ENCODE measurements at regions not wholly inside any gene's neighbourhood (a gene's known extent, or its start where the extent isn't known, plus 50 kb on each side); places are given as distances from the start of the nearest gene placed in this dataset.
"Not testable (repeated sequence)": the region's sequence is repeated elsewhere in the genome, so short reads cannot be mapped to it uniquely, and the experiment has no call there.

GRCh38 chr7:132002343-132002968 is 446.0 kb upstream of the PODXL start:
- H3K9me3 ChIP-seq (ENCODE audit: control insufficient read depth, low read length), result no peaks in the 10 kb centered on the region
- no peak overlapping the region for H3K27ac ChIP-seq (ENCODE audit: insufficient read depth, low read length, poor library complexity, severe bottlenecking)
- H3K4me3 ChIP-seq (ENCODE audit: insufficient read depth, low read depth, low read length, poor library complexity, severe bottlenecking), result no peak overlapping the region
- no peaks in the 10 kb centered on the region for H3K27me3 ChIP-seq (replicated peaks; ENCODE audit: control insufficient read depth, insufficient read depth, low read length, poor library complexity, severe bottlenecking)
- no peak for DNase-seq
- H3K36me3 ChIP-seq (ENCODE audit: control insufficient read depth, insufficient read depth, low read length), result no peaks in the 10 kb centered on the region
- H3K4me1 ChIP-seq (ENCODE audit: control insufficient read depth, insufficient read depth, low read length, poor library complexity, severe bottlenecking), result no peaks in the 10 kb centered on the region

DNA sequence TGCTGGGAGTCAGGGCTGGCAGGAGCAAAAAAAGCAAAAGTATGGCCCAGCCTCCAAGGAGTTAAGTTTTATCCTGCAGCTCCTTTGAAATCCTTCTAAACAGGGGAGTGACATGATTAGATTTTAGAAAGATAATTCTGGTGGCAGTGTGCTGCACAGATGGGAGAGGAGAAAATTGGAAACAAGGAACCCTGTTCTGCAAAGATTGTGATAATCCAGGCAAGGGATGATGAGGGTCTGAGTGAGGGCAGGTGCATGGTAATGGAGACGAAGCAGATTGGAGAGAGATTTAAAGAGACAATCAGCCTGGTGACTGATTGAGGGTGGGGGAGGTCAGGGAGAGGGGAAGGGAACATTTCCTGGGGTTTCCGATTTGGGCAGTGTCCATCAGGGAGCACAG is 444.7 kb upstream of the PODXL start:
- DNase-seq, result no peak
- H3K27ac ChIP-seq (ENCODE audit: insufficient read depth, low read length, poor library complexity, severe bottlenecking), result no peak overlapping the region
- H3K4me3 ChIP-seq (ENCODE audit: insufficient read depth, low read depth, low read length, poor library complexity, severe bottlenecking), result no peak overlapping the region
- H3K4me1 ChIP-seq (ENCODE audit: control insufficient read depth, insufficient read depth, low read length, poor library complexity, severe bottlenecking), result no peaks in the 10 kb centered on the region
- H3K27me3 ChIP-seq (replicated peaks; ENCODE audit: control insufficient read depth, insufficient read depth, low read length, poor library complexity, severe bottlenecking), result no peaks in the 10 kb centered on the region
- no peaks in the 10 kb centered on the region for H3K9me3 ChIP-seq (ENCODE audit: control insufficient read depth, low read length)
- no peaks in the 10 kb centered on the region for H3K36me3 ChIP-seq (ENCODE audit: control insufficient read depth, insufficient read depth, low read length)

DNA sequence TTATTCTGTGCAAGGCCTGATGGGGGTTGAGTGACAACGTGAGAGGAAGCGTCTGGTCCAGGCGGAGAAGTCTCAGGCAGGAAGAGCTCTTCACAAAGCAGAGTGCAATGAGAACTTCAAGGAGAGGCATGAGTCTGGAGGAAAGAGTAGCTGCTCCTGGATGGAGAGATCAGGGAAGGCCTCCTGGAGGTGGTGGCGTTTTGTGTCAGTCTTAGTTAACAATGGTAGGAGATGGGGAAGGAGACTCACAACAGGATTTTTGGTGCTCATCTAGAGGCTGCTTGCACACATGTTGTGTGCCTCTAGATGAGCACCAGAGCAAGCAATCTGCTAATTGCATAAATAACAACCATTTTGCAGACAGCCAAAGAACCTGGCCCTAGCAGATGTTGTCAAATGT is 442.8 kb upstream of the PODXL start:
- no peak for DNase-seq
- Histone ChIP-seq H3K27ac (ENCODE audit: insufficient read depth, low read length, poor library complexity, severe bottlenecking) (no peak overlapping the region), H3K27me3 (replicated peaks; ENCODE audit: control insufficient read depth, insufficient read depth, low read length, poor library complexity, severe bottlenecking) (no peaks in the 10 kb centered on the region), H3K4me3 (ENCODE audit: insufficient read depth, low read depth, low read length, poor library complexity, severe bottlenecking) (no peak overlapping the region), H3K4me1 (ENCODE audit: control insufficient read depth, insufficient read depth, low read length, poor library complexity, severe bottlenecking) (no peaks in the 10 kb centered on the region), H3K36me3 (ENCODE audit: control insufficient read depth, insufficient read depth, low read length) (no peaks in the 10 kb centered on the region), H3K9me3 (ENCODE audit: control insufficient read depth, low read length) (no peaks in the 10 kb centered on the region)

DNA sequence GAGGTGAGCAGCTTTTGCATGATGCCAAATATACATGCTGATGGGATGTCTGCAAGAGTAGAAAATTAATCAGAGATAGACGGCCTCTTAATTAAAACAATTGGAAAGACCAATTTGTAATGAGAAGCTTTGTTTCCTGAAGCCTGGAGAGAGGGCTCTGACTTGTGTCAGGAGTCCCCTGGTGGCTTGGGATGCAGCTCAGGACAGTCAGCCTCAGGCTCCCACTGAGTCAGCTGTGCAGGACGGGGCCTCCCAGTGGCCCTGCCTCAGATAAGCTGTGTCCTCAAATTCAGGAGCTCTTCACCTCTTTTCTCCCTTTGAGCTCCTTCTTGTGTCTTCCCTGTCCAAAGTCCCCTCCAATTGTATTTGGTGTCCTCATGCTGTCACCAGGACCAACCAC is 438.9 kb upstream of the PODXL start:
- Histone ChIP-seq H3K4me3 (ENCODE audit: insufficient read depth, low read depth, low read length, poor library complexity, severe bottlenecking) (no peak overlapping the region), H3K36me3 (ENCODE audit: control insufficient read depth, insufficient read depth, low read length) (no peaks in the 10 kb centered on the region), H3K27me3 (replicated peaks; ENCODE audit: control insufficient read depth, insufficient read depth, low read length, poor library complexity, severe bottlenecking) (no peaks in the 10 kb centered on the region), H3K27ac (ENCODE audit: insufficient read depth, low read length, poor library complexity, severe bottlenecking) (no peak overlapping the region), H3K4me1 (ENCODE audit: control insufficient read depth, insufficient read depth, low read length, poor library complexity, severe bottlenecking) (no peaks in the 10 kb centered on the region), H3K9me3 (ENCODE audit: control insufficient read depth, low read length) (no peaks in the 10 kb centered on the region)
- DNase-seq, result no peak

- not testable (repeated sequence) for H3K4me1 ChIP-seq (ENCODE audit: control insufficient read depth, insufficient read depth, low read length, poor library complexity, severe bottlenecking); H3K27me3 ChIP-seq (replicated peaks; ENCODE audit: control insufficient read depth, insufficient read depth, low read length, poor library complexity, severe bottlenecking); H3K9me3 ChIP-seq (ENCODE audit: control insufficient read depth, low read length); H3K4me3 ChIP-seq (ENCODE audit: insufficient read depth, low read depth, low read length, poor library complexity, severe bottlenecking); DNase-seq; H3K27ac ChIP-seq (ENCODE audit: insufficient read depth, low read length, poor library complexity, severe bottlenecking); H3K36me3 ChIP-seq (ENCODE audit: control insufficient read depth, insufficient read depth, low read length)
Measured at GRCh38 chr7:131981069-131981468, 424.6 kb upstream of the PODXL start.

- not testable (repeated sequence) for H3K27me3 ChIP-seq (replicated peaks; ENCODE audit: control insufficient read depth, insufficient read depth, low read length, poor library complexity, severe bottlenecking); H3K36me3 ChIP-seq (ENCODE audit: control insufficient read depth, insufficient read depth, low read length); H3K9me3 ChIP-seq (ENCODE audit: control insufficient read depth, low read length); H3K27ac ChIP-seq (ENCODE audit: insufficient read depth, low read length, poor library complexity, severe bottlenecking); H3K4me3 ChIP-seq (ENCODE audit: insufficient read depth, low read depth, low read length, poor library complexity, severe bottlenecking); H3K4me1 ChIP-seq (ENCODE audit: control insufficient read depth, insufficient read depth, low read length, poor library complexity, severe bottlenecking); DNase-seq
Measured at GRCh38 chr7:131978118-131978517, 421.7 kb upstream of the PODXL start.

GRCh38 chr7:131976411-131976810 is 420.0 kb upstream of the PODXL start:
- no peaks in the 10 kb centered on the region for H3K9me3 ChIP-seq (ENCODE audit: control insufficient read depth, low read length)
- DNase-seq, result no peak
- no peaks in the 10 kb centered on the region for H3K36me3 ChIP-seq (ENCODE audit: control insufficient read depth, insufficient read depth, low read length)
- no peak overlapping the region for H3K27ac ChIP-seq (ENCODE audit: insufficient read depth, low read length, poor library complexity, severe bottlenecking)
- no peak overlapping the region for H3K4me3 ChIP-seq (ENCODE audit: insufficient read depth, low read depth, low read length, poor library complexity, severe bottlenecking)
- no peaks in the 10 kb centered on the region for H3K27me3 ChIP-seq (replicated peaks; ENCODE audit: control insufficient read depth, insufficient read depth, low read length, poor library complexity, severe bottlenecking)
- no peaks in the 10 kb centered on the region for H3K4me1 ChIP-seq (ENCODE audit: control insufficient read depth, insufficient read depth, low read length, poor library complexity, severe bottlenecking)

- no peak overlapping the region for H3K27ac ChIP-seq (ENCODE audit: insufficient read depth, low read length, poor library complexity, severe bottlenecking)
- no peak overlapping the region for H3K4me3 ChIP-seq (ENCODE audit: insufficient read depth, low read depth, low read length, poor library complexity, severe bottlenecking)
- H3K27me3 ChIP-seq (replicated peaks; ENCODE audit: control insufficient read depth, insufficient read depth, low read length, poor library complexity, severe bottlenecking), result no peaks in the 10 kb centered on the region
- no peaks in the 10 kb centered on the region for H3K4me1 ChIP-seq (ENCODE audit: control insufficient read depth, insufficient read depth, low read length, poor library complexity, severe bottlenecking)
- no peak for DNase-seq
- H3K36me3 ChIP-seq (ENCODE audit: control insufficient read depth, insufficient read depth, low read length), result no peaks in the 10 kb centered on the region
- no peaks in the 10 kb centered on the region for H3K9me3 ChIP-seq (ENCODE audit: control insufficient read depth, low read length)
Measured at GRCh38 chr7:131974671-131975070, 418.2 kb upstream of the PODXL start.

DNA sequence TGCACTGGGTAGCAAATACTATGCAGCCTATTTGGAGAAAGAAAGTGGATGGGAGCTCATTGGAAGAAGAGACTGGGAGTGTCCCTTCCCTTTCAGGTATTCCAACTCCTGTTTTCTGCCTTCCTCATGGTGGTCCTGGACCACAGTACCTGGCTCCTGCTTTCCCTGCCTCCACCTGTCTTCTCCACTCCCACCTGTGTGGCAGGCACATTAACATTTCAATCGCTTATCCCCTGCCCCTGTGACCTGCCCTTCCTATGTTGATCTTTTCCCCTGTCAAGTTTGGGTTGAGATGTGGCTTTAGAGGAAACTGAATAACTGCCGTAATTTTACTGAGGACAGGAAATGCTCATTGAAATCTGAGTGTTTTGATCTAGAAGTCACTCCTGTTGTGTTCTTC is 415.8 kb upstream of the PODXL start:
- Histone ChIP-seq H3K27ac (ENCODE audit: insufficient read depth, low read length, poor library complexity, severe bottlenecking) (no peak overlapping the region), H3K4me3 (ENCODE audit: insufficient read depth, low read depth, low read length, poor library complexity, severe bottlenecking) (no peak overlapping the region), H3K36me3 (ENCODE audit: control insufficient read depth, insufficient read depth, low read length) (no peaks in the 10 kb centered on the region), H3K27me3 (replicated peaks; ENCODE audit: control insufficient read depth, insufficient read depth, low read length, poor library complexity, severe bottlenecking) (no peaks in the 10 kb centered on the region), H3K9me3 (ENCODE audit: control insufficient read depth, low read length) (no peaks in the 10 kb centered on the region), H3K4me1 (ENCODE audit: control insufficient read depth, insufficient read depth, low read length, poor library complexity, severe bottlenecking) (no peaks in the 10 kb centered on the region)
- DNase-seq, result no peak

- Histone ChIP-seq H3K27me3 (replicated peaks; ENCODE audit: control insufficient read depth, insufficient read depth, low read length, poor library complexity, severe bottlenecking) (no peaks in the 10 kb centered on the region), H3K9me3 (ENCODE audit: control insufficient read depth, low read length) (no peaks in the 10 kb centered on the region), H3K36me3 (ENCODE audit: control insufficient read depth, insufficient read depth, low read length) (no peaks in the 10 kb centered on the region), H3K4me3 (ENCODE audit: insufficient read depth, low read depth, low read length, poor library complexity, severe bottlenecking) (no peak overlapping the region), H3K4me1 (ENCODE audit: control insufficient read depth, insufficient read depth, low read length, poor library complexity, severe bottlenecking) (no peaks in the 10 kb centered on the region), H3K27ac (ENCODE audit: insufficient read depth, low read length, poor library complexity, severe bottlenecking) (no peak overlapping the region)
- no peak for DNase-seq
Measured at GRCh38 chr7:131970602-131971001, 414.2 kb upstream of the PODXL start.

DNA sequence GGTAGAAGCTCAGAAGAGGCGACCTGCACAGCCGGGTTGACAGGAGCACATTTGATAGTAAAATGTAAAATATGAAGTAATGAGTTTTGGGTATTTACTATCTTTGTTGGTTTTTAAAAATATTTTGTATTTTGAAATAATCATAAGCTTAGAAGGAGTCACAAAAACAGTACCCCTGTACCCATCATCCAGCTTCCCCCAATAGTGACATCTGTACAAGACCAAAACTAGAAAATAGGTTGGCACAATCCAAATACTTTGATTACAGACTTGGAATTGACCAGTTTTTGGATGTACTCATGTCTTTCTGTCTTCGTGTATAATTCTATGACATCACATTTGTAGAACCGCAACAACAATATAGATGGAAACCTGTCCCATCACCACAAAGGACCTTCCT is 413.1 kb upstream of the PODXL start:
- H3K27me3 ChIP-seq (replicated peaks; ENCODE audit: control insufficient read depth, insufficient read depth, low read length, poor library complexity, severe bottlenecking), result no peaks in the 10 kb centered on the region

More for the DNA sequence above, 413.1 kb upstream of the PODXL start:
- no peak overlapping the region for H3K4me3 ChIP-seq (ENCODE audit: insufficient read depth, low read depth, low read length, poor library complexity, severe bottlenecking)
- no peaks in the 10 kb centered on the region for H3K9me3 ChIP-seq (ENCODE audit: control insufficient read depth, low read length)
- no peaks in the 10 kb centered on the region for H3K4me1 ChIP-seq (ENCODE audit: control insufficient read depth, insufficient read depth, low read length, poor library complexity, severe bottlenecking)
- no peaks in the 10 kb centered on the region for H3K36me3 ChIP-seq (ENCODE audit: control insufficient read depth, insufficient read depth, low read length)
- H3K27ac ChIP-seq (ENCODE audit: insufficient read depth, low read length, poor library complexity, severe bottlenecking), result no peak overlapping the region
- no peak for DNase-seq
